ENCODE measurements at regions not wholly inside any gene's neighbourhood (a gene's known extent, or its start where the extent isn't known, plus 50 kb on each side); places are given as distances from the start of the nearest gene placed in this dataset.

DNA sequence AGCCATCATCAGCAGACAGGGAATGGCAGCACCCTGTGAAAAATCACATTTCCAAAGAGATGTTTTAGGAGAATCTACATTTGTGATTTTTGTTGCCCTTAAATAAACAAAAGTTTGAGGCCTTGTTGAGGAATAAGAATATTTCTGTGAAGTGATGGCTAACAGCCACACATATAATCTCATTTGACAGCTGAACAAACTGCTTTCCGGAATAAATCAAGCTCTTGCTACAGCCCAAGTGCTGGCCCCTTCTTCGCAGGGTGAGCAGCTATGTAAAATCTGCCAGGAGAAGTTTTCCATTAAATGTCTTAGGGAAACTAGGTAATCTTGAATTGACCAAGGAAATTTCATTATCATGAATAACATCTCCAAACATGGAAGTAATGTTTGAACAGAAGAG is 106.4 kb upstream of the GPM6B start:
- TF ChIP-seq, protein P1, sequence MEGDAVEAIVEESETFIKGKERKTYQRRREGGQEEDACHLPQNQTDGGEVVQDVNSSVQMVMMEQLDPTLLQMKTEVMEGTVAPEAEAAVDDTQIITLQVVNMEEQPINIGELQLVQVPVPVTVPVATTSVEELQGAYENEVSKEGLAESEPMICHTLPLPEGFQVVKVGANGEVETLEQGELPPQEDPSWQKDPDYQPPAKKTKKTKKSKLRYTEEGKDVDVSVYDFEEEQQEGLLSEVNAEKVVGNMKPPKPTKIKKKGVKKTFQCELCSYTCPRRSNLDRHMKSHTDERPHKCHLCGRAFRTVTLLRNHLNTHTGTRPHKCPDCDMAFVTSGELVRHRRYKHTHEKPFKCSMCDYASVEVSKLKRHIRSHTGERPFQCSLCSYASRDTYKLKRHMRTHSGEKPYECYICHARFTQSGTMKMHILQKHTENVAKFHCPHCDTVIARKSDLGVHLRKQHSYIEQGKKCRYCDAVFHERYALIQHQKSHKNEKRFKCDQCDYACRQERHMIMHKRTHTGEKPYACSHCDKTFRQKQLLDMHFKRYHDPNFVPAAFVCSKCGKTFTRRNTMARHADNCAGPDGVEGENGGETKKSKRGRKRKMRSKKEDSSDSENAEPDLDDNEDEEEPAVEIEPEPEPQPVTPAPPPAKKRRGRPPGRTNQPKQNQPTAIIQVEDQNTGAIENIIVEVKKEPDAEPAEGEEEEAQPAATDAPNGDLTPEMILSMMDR (IDR thresholded peaks at IDR 0.05; ENCODE audit: unreplicated experiment), result no peak
- CTCF ChIA-PET, result no interaction called here
- no peak for DNase-seq
- Mint-ChIP-seq H3K27me3 (ENCODE audit: unreplicated experiment) (no peaks in the 10 kb centered on the region), H3K4me3 (ENCODE audit: low read depth, unreplicated experiment) (no peak overlapping the region), H3K36me3 (ENCODE audit: insufficient read depth, unreplicated experiment) (no peaks in the 10 kb centered on the region), H3K4me1 (ENCODE audit: low read depth, unreplicated experiment) (no peaks in the 10 kb centered on the region), H3K9me3 (ENCODE audit: low read depth, unreplicated experiment) (no peaks in the 10 kb centered on the region), H3K27ac (ENCODE audit: unreplicated experiment) (no peak overlapping the region)
- intact Hi-C loops (cut with micrococcal nuclease; ENCODE audit: unreplicated experiment), result no loop called here
- BruUV-seq (replicated peaks), result no TSS peak

- no peak for DNase-seq
- CTCF ChIA-PET, result no interaction called here
- no peak overlapping the region for H3K4me3 Mint-ChIP-seq (ENCODE audit: low read depth, unreplicated experiment)
- H3K36me3 Mint-ChIP-seq (ENCODE audit: insufficient read depth, unreplicated experiment), result no peaks in the 10 kb centered on the region
- TF ChIP-seq, protein P1 (IDR thresholded peaks at IDR 0.05; ENCODE audit: unreplicated experiment), result no peak
- intact Hi-C loops (cut with micrococcal nuclease; ENCODE audit: unreplicated experiment), result no loop called here
- no peaks in the 10 kb centered on the region for H3K9me3 Mint-ChIP-seq (ENCODE audit: low read depth, unreplicated experiment)
- BruUV-seq (replicated peaks), result no TSS peak
- H3K27me3 Mint-ChIP-seq (ENCODE audit: unreplicated experiment), result no peaks in the 10 kb centered on the region
- H3K27ac Mint-ChIP-seq (ENCODE audit: unreplicated experiment), result no peak overlapping the region
- no peaks in the 10 kb centered on the region for H3K4me1 Mint-ChIP-seq (ENCODE audit: low read depth, unreplicated experiment)
Measured at GRCh38 chrX:13917507-13917906, 100.6 kb upstream of the GPM6B start.

DNA sequence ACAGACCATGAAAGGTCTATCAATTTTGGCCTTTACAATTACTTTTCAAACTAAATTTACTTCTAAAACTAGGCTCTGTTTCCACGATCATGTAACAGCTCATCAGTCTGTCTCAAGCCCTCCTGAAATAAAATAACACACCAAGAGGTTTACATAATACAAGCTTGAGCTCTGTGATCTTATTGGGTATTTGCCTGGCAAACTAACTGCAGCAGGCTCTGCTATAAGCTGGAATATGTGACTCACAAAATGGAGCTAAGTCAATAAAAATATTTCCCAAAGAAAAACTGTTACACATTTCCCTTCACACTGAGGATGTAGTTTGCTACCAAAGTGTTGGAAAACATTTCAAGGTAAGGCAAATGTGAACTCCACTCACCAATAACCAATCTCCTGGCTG is 94.7 kb upstream of the GPM6B start:
- no peaks in the 10 kb centered on the region for H3K27me3 Mint-ChIP-seq (ENCODE audit: unreplicated experiment)
- no peak for DNase-seq
- H3K9me3 Mint-ChIP-seq (ENCODE audit: low read depth, unreplicated experiment), result no peaks in the 10 kb centered on the region
- CTCF ChIA-PET, result interaction anchor here (0.6 kb wide), 1 partner anchor 1049 kb away, joined by 3 read pairs; no protein-coding TSS in a partner anchor
- BruUV-seq (replicated peaks), result no TSS peak
- no peaks in the 10 kb centered on the region for H3K4me1 Mint-ChIP-seq (ENCODE audit: low read depth, unreplicated experiment)
- no peaks in the 10 kb centered on the region for H3K36me3 Mint-ChIP-seq (ENCODE audit: insufficient read depth, unreplicated experiment)
- H3K4me3 Mint-ChIP-seq (ENCODE audit: low read depth, unreplicated experiment), result no peak overlapping the region
- no peak overlapping the region for H3K27ac Mint-ChIP-seq (ENCODE audit: unreplicated experiment)
- TF ChIP-seq, protein P1 (IDR thresholded peaks at IDR 0.05; ENCODE audit: unreplicated experiment), result no peak
- intact Hi-C loops (cut with micrococcal nuclease; ENCODE audit: unreplicated experiment), result no loop called here

DNA sequence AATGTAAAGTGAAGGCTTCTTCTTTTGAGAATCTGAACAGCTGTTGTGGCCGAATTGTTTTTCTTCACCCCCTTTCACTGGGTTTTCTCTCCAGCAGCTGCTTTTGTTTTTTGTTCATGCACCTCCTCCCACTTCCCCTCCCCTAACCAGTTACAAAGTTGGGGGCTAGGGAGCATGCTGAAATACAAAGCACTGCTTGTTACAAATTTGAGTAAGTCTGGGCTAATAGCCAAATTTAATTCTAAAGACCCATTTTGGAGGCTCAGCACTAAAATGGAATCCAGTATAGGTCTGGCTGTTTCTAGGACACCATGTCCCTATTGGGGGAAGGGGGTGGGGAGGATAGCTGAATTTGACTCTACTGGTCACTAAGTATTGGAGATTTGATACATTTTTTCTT is 89.2 kb upstream of the GPM6B start:
- no peaks in the 10 kb centered on the region for H3K27me3 Mint-ChIP-seq (ENCODE audit: unreplicated experiment)
- BruUV-seq (replicated peaks), result no TSS peak
- CTCF ChIA-PET, result no interaction called here
- no peaks in the 10 kb centered on the region for H3K9me3 Mint-ChIP-seq (ENCODE audit: low read depth, unreplicated experiment)
- no peaks in the 10 kb centered on the region for H3K4me1 Mint-ChIP-seq (ENCODE audit: low read depth, unreplicated experiment)
- H3K4me3 Mint-ChIP-seq (ENCODE audit: low read depth, unreplicated experiment), result no peak overlapping the region
- H3K27ac Mint-ChIP-seq (ENCODE audit: unreplicated experiment), result no peak overlapping the region
- no peak for DNase-seq
- TF ChIP-seq, protein P1 (IDR thresholded peaks at IDR 0.05; ENCODE audit: unreplicated experiment), result no peak
- no peaks in the 10 kb centered on the region for H3K36me3 Mint-ChIP-seq (ENCODE audit: insufficient read depth, unreplicated experiment)
- intact Hi-C loops (cut with micrococcal nuclease; ENCODE audit: unreplicated experiment), result no loop called here

- no peak overlapping the region for H3K4me3 Mint-ChIP-seq (ENCODE audit: low read depth, unreplicated experiment)
- BruUV-seq (replicated peaks), result no TSS peak
Measured at GRCh38 chrX:13903405-13903804, 86.5 kb upstream of the GPM6B start.

More at GRCh38 chrX:13903405-13903804, 86.5 kb upstream of the GPM6B start:
- Mint-ChIP-seq H3K4me1 (ENCODE audit: low read depth, unreplicated experiment) (no peaks in the 10 kb centered on the region), H3K36me3 (ENCODE audit: insufficient read depth, unreplicated experiment) (no peaks in the 10 kb centered on the region), H3K9me3 (ENCODE audit: low read depth, unreplicated experiment) (no peaks in the 10 kb centered on the region), H3K27ac (ENCODE audit: unreplicated experiment) (no peak overlapping the region), H3K27me3 (ENCODE audit: unreplicated experiment) (no peaks in the 10 kb centered on the region)
- TF ChIP-seq, protein P1 (IDR thresholded peaks at IDR 0.05; ENCODE audit: unreplicated experiment), result no peak
- intact Hi-C loops (cut with micrococcal nuclease; ENCODE audit: unreplicated experiment), result no loop called here
- CTCF ChIA-PET, result no interaction called here
- DNase-seq, result no peak

All from Calu3 (cell line).